GM18517 (cell line): ENCODE measurements at regions not wholly inside any gene's neighbourhood (a gene's known extent, or its start where the extent isn't known, plus 50 kb on each side); places are given as distances from the start of the nearest gene placed in this dataset.

Source experiments
- ATAC-seq: cut with Tn5 transposase; IDR thresholded peaks from one replicate; pipeline ENCODE4 v1.9.1; 2021; ENCODE audit warnings: mild to moderate bottlenecking, moderate library complexity; ENCODE audit not compliant: unreplicated experiment

- no peak for ATAC-seq
Observed at GRCh38 chr4:154107337-154107736, 318.5 kb upstream of the SFRP2 start.

- no peak for ATAC-seq
Observed at GRCh38 chr4:154088741-154089140, 299.9 kb upstream of the SFRP2 start.

GRCh38 chr4:154086247-154086646, 297.4 kb upstream of the SFRP2 start:
- ATAC-seq, result no peak

GRCh38 chr4:154084864-154085263, 296.0 kb upstream of the SFRP2 start:
- no peak for ATAC-seq

GRCh38 chr4:154082760-154083535, 294.1 kb upstream of the SFRP2 start:
- no peak for ATAC-seq

- no peak for ATAC-seq
Observed at GRCh38 chr4:154081391-154081790, 292.5 kb upstream of the SFRP2 start.

GRCh38 chr4:154078504-154079350, 289.8 kb upstream of the SFRP2 start:
- no peak for ATAC-seq

- no peak for ATAC-seq
Observed at GRCh38 chr4:154076921-154077320, 288.0 kb upstream of the SFRP2 start.

GRCh38 chr4:154073107-154073822, 284.4 kb upstream of the SFRP2 start:
- ATAC-seq, result no peak

GRCh38 chr4:154067786-154068185, 278.9 kb upstream of the SFRP2 start:
- ATAC-seq, result no peak

- no peak for ATAC-seq
Observed at GRCh38 chr4:154065368-154065767, 276.5 kb upstream of the SFRP2 start.

GRCh38 chr4:154064244-154064643, 275.4 kb upstream of the SFRP2 start:
- ATAC-seq, result no peak

GRCh38 chr4:154049457-154050181, 260.7 kb upstream of the SFRP2 start:
- ATAC-seq, result no peak

GRCh38 chr4:154047733-154048132, 258.9 kb upstream of the SFRP2 start:
- no peak for ATAC-seq

GRCh38 chr4:154044742-154045485, 256.0 kb upstream of the SFRP2 start:
- no peak for ATAC-seq

GRCh38 chr4:154044108-154044531, 255.2 kb upstream of the SFRP2 start:
- no peak for ATAC-seq

GRCh38 chr4:154041640-154042039, 252.8 kb upstream of the SFRP2 start:
- no peak for ATAC-seq

- no peak for ATAC-seq
Observed at GRCh38 chr4:154039435-154040343, 250.8 kb upstream of the SFRP2 start.

- ATAC-seq, result no peak
Observed at GRCh38 chr4:154036856-154037255, 248.0 kb upstream of the SFRP2 start.
